HG02973 (cell line): ENCODE measurements at regions not wholly inside any gene's neighbourhood (a gene's known extent, or its start where the extent isn't known, plus 50 kb on each side); places are given as distances from the start of the nearest gene placed in this dataset.
A peak's percentile ranks its signal among the peaks of the same experiment; 100 is the strongest.

Source experiments
- ATAC-seq: cut with Tn5 transposase; IDR thresholded peaks from one replicate; pipeline ENCODE4 v1.9.1; 2021; ENCODE audit warnings: moderate library complexity; ENCODE audit not compliant: unreplicated experiment

- ATAC-seq = no peak
These were observed 152.4 kb downstream of the LRRC70 start for GRCh38 chr5:62731022-62731421.

DNA sequence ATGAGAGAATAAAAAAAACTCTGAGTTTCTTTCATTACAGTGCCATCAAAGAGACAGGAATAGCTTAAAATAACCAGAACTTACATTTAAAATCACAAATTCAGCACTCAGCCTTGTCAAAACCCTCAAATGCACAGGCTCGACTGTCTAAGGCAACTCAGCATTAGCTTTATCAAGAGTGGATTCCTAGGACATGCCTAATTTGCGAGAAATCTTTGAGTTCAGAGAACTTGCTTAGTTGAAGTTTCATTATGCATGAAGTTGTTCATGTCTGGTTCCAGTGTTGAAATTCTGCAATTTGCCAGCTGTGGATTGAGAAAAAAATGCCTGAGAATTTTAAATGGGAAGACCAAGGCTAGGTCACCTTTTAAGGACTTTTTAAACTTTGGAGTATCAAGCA lies 151.1 kb downstream of the LRRC70 start:
- no peak for ATAC-seq

- ATAC-seq = no peak
These were observed 149.2 kb downstream of the LRRC70 start for GRCh38 chr5:62727861-62728260.

- no peak for ATAC-seq
These were observed 148.6 kb downstream of the LRRC70 start for GRCh38 chr5:62727184-62727583.

GRCh38 chr5:62722360-62722759 lies 143.7 kb downstream of the LRRC70 start:
- ATAC-seq = no peak

- peak; percentile 96 for ATAC-seq
These were observed 141.4 kb downstream of the LRRC70 start for GRCh38 chr5:62720031-62720441.

DNA sequence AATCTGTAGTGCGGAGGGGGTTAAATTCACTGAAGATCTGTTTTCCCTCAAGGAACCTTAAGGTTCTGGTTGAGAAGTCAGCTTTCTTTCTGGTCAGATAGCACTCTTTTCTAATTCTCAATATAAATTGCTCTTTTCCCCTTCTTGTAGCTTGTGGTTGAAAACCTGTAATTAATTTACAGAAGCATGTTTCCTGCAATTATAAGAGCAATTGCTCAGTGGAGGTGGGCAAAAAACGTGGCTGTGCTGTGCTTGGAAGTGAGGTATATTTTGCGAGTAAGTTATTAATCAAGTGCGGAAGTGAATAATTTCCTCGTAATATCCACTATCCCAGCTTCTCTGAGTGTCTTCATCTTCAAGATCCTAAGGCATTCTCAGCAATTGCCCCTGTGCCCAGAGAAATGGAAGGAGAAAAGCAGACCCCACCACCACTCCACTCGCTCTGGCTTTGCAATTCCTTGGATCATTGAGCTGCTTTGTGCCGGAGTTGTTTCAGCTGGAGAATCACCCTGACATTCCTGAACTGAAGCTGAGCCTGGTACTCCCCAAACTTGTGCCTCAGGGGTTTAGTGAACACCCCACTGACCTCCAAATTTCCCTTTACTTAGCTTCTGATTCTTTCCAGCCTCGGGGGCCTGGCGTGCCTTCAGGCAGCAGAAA lies 140.6 kb downstream of the LRRC70 start:
- ATAC-seq = no peak

- ATAC-seq = no peak
These were observed 139.7 kb downstream of the LRRC70 start for GRCh38 chr5:62718324-62718723.

GRCh38 chr5:62717301-62717933 lies 138.8 kb downstream of the LRRC70 start:
- ATAC-seq = no peak

GRCh38 chr5:62714296-62714695 lies 135.7 kb downstream of the LRRC70 start:
- ATAC-seq = no peak

GRCh38 chr5:62708481-62709325 lies 130.1 kb downstream of the LRRC70 start:
- ATAC-seq = no peak

DNA sequence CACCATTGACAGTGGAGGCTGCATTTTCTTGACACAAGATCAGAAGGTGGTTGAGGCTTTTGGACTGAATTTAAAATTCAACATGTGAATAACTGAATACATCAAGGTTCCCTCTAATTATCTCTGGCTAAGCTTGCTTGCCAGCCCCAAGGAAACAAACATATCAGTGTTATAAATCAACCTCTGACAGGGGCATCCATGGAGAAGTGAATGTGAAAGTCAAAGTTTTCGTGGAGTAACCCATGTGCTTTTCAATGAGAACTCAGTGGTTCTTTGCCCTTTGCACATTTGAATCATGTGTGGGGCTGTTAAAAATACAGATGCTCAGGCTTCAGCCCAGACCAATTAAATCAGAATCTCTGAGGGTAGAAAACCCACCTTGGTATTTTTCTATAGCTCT lies 128.9 kb downstream of the LRRC70 start:
- ATAC-seq = no peak

GRCh38 chr5:62707131-62707530 lies 128.5 kb downstream of the LRRC70 start:
- ATAC-seq = no peak

DNA sequence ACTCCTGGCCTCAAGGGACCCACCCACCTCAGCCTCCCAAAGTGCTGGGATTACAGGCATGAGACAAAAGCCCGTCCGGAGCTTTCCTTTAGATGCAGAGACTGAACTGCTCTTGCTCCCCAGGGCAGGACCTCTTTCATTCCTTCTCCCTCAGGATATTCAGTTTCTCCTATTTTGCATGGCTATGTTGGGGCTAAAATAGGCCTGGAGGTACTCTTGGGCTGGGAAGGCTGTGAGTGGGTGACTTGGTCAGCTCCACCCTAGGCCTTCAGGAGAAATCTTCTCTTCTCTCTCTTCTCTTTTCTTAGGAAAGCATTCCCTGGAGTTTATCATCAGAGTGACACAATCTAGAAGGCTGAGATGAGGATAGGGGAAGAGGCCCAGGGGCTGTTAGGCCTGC lies 126.4 kb downstream of the LRRC70 start:
- ATAC-seq = no peak

GRCh38 chr5:62702126-62702525 lies 123.5 kb downstream of the LRRC70 start:
- ATAC-seq = no peak

DNA sequence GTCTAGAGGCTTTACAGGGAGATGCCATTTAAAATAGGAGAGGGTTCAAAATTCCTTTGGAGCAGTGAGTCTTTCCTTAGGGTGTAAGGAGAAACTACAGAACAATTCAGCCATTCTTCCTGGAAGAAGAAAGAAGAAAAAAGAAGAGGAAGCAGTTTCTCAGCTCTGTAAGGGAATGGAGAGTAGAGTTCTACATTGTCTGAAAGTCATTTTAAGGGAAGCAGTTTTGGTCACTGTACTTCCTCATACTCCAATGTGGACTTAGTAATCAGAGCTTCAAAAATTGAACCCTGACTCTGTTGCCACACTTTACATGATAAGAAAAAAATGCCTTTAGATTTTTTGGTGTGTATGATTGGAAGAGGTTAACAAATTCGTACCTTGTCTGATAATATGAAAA lies 122.4 kb downstream of the LRRC70 start:
- no peak for ATAC-seq

DNA sequence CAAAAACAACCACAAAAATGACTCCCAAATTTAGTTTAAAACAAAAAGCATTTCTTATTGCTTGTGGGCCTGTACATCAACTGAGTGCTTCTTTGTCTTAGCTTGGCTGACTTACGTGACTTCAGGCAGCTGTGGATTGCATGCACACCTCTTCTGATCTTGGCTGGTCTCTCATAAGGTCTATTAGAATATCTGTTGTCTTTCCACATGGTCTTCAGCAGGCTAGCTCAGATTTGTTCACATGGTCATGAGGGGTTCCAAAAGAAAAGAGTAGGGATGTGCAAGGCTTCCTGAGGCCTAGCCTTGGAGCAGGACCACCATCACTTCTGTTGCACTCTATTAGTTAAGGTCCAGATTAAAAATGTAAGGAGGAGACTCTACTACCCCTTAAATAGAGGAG lies 120.1 kb downstream of the LRRC70 start:
- ATAC-seq = no peak

DNA sequence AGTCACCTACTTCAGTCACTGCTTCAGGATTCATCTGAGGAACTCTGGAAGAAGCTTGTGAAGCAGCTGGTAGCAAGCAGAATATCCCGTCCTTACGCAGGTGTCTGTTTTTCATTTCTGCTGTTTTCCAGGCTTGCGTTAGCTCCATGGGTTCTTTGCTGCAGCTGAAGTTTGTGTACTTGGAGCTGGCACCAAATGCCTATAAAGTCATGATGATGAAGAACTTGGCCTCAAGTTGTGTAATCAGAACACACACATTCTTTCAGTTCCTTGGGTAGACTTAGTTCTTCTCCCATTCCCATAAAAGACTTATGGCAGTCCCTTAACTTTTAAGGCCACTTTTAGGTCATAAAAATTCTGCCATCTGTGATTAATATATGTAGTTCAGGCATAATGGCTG lies 116.7 kb downstream of the LRRC70 start:
- no peak for ATAC-seq

GRCh38 chr5:62692946-62693713 lies 114.5 kb downstream of the LRRC70 start:
- ATAC-seq = no peak

DNA sequence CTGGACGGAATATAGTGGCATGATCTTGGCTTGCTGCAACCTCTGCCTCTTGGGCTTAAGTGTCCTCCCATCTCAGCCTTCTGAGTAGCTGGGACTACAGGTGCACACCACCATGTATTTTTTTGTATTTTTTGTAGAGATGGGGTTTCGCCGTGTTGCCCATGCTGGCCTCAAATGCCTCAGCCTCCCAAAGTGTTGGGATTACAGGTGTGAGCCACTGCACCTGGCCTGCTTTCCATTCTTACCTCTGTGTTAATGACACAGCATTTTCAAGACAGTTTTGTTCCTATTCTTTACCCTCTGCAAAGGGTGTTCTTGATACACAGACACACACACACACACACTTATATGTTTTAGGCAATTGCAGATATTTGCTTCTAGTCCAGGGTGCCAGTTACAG lies 113.3 kb downstream of the LRRC70 start:
- no peak for ATAC-seq

DNA sequence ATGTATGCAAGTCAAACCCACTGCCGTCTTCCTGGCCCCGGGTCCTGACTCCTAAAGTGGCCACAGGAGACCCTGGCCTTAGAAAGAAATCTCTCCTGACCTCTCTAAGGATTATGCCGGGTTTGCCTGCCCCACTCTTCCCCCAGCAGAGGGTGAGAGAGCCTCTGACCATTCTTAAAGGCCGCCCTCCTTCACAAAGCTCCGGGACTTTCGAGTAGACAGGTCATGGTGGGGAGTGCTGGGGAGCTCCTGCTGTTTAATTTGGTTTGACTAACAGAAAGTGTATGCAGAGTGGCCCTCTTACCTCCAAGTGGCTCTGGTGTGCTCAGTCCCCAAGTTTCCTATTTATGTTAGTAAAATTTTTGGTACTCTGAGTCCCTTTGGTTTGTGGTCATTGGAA lies 111.8 kb downstream of the LRRC70 start:
- ATAC-seq = no peak
